HepG2 (cell line): ENCODE measurements at regions not wholly inside any gene's neighbourhood (a gene's known extent, or its start where the extent isn't known, plus 50 kb on each side); places are given as distances from the start of the nearest gene placed in this dataset.

Source experiments
- ATAC-seq: fragments of 200-7000 bp; cut with Tn5 transposase; 3 replicates; pipeline ENCODE4 v1.9.1; 2020; ENCODE audit warnings: mild to moderate bottlenecking, moderate library complexity
- BruUV-seq: library from RNA; stranded (reverse); fragments of 400-500 nt; replicated peaks from 2 replicates; lab custom pipeline; 2021; lab: Mats Ljungman, UMichigan
- CTCF ChIA-PET: fragments of 300-600 bp; formaldehyde crosslinking; extraction: SDS; loops from one replicate; lab custom pipeline; 2021; ENCODE audit warnings: low total read pairs, inconsistent platforms, low intra/inter-chr PET ratio; lab: Yijun Ruan, JAX
- POLR2A ChIA-PET: fragments of 350-600 bp; sonication (Branson Sonifier 250); formaldehyde crosslinking; loops from one replicate; lab custom pipeline; 2020; ENCODE audit warnings: antibody characterized with exemption, inconsistent platforms; lab: Yijun Ruan, JAX
- DNase-seq: peaks from one replicate; pipeline ENCODE4 v3.0.0-alpha.2; 2015; ENCODE audit warnings: low spot score
- FAIRE-seq: peaks from 3 replicates; lab custom pipeline; 2011; peaks lifted over from hg19 to GRCh38; lab: Jason Lieb, UNC
- H2AFZ ChIP-seq: one replicate; pipeline ENCODE4 v1.6.1; 2011; ENCODE audit warnings: low read length, inconsistent platforms
- H3K27ac ChIP-seq: fragments of 300-600 bp; 3 replicates; pipeline ENCODE4 v1.8.0; 2011; ENCODE audit warnings: mixed run types, mild to moderate bottlenecking, mixed read lengths, low read length, inconsistent platforms; ENCODE audit not compliant: insufficient read depth; ENCODE audit errors: extremely low read length
- H3K27me3 ChIP-seq, 2 experiments: fragments of 200-600 bp in 1 of 2; 2 replicates in 1 of 2; 3 replicates in 1 of 2; pipeline versions ENCODE4 v1.6.0 to v1.8.0; 2011; ENCODE audit warnings: low read length in 2 of 2, mild to moderate bottlenecking in 2 of 2, moderate library complexity in 2 of 2, inconsistent platforms in 1 of 2; ENCODE audit not compliant: insufficient read depth in 2 of 2, control insufficient read depth in 1 of 2
- H3K36me3 ChIP-seq, 2 experiments: fragments of 200-600 bp in 1 of 2; replicated peaks in 1 of 2; 2 replicates in 1 of 2; 3 replicates in 1 of 2; pipeline versions ENCODE4 v1.5.1 to v1.8.0; 2011; ENCODE audit warnings: low read length in 2 of 2, inconsistent platforms in 1 of 2; ENCODE audit not compliant: insufficient read depth in 2 of 2, control insufficient read depth in 1 of 2
- H3K4me1 ChIP-seq: 2 replicates; pipeline ENCODE4 v1.5.1; 2012; ENCODE audit warnings: low read length, inconsistent platforms; ENCODE audit not compliant: insufficient read depth
- H3K4me2 ChIP-seq: 2 replicates; pipeline ENCODE4 v1.6.0; 2011; ENCODE audit warnings: low read depth, low read length, inconsistent platforms
- H3K4me3 ChIP-seq, 3 experiments: fragments of 200-600 bp in 1 of 3; sonication (generic), shearing (Covaris generic) in 1 of 3; replicated peaks in 1 of 3; 2 replicates each; pipeline ENCODE4 v1.5.1; 2011 to 2016; ENCODE audit warnings: low read length in 3 of 3, inconsistent platforms in 2 of 3, low read depth in 2 of 3, mild to moderate bottlenecking in 2 of 3, control low read depth in 1 of 3, mixed read lengths in 1 of 3; ENCODE audit not compliant: insufficient read depth in 1 of 3
- H3K79me2 ChIP-seq: one replicate; pipeline ENCODE4 v1.6.1; 2011; ENCODE audit warnings: low read length, inconsistent platforms; ENCODE audit not compliant: insufficient read depth
- H3K9ac ChIP-seq: 2 replicates; pipeline ENCODE4 v1.6.0; 2011; ENCODE audit warnings: mild to moderate bottlenecking, low read depth, low read length, inconsistent platforms; ENCODE audit not compliant: insufficient read depth
- H3K9me3 ChIP-seq: 2 replicates; pipeline ENCODE4 v1.5.1; 2012; ENCODE audit warnings: mild to moderate bottlenecking, low read length
- H4K20me1 ChIP-seq: 2 replicates; pipeline ENCODE4 v1.6.0; 2011; ENCODE audit warnings: inconsistent platforms, mild to moderate bottlenecking, low read length, moderate library complexity; ENCODE audit not compliant: insufficient read depth
- ATF7 ChIP-seq, 2 experiments: fragments of 450-650 bp in 1 of 2; sonication (generic) in 1 of 2; formaldehyde crosslinking in 1 of 2; IDR thresholded peaks; 2 replicates each; pipeline versions ENCODE4 v1.4.0 to v1.6.1; 2016 to 2020; ENCODE audit warnings: antibody characterized with exemption in 1 of 2, mild to moderate bottlenecking in 1 of 2, missing genetic modification reagents in 1 of 2
- CREB1 ChIP-seq, 2 experiments: fragments of 450-650 bp in 1 of 2; IDR thresholded peaks; 2 replicates each; pipeline ENCODE4 v1.6.1; 2016 to 2017; ENCODE audit warnings: control low read depth in 1 of 2, mild to moderate bottlenecking in 1 of 2, missing compliant biosample characterization in 1 of 2, missing genetic modification characterization in 1 of 2
- ZNF101 ChIP-seq: sonication (generic); formaldehyde crosslinking; IDR thresholded peaks from 2 replicates; pipeline ENCODE4 v1.4.0; 2020; ENCODE audit warnings: mild to moderate bottlenecking, low read depth, missing genetic modification reagents, borderline replicate concordance
- ZNF407 ChIP-seq: sonication (generic); formaldehyde crosslinking; IDR thresholded peaks from one replicate; pipeline ENCODE4 v1.5.1; 2020; ENCODE audit warnings: mild to moderate bottlenecking, missing genetic modification reagents; ENCODE audit errors: not compliant biosample characterization
- ZNF550 ChIP-seq: sonication (generic); formaldehyde crosslinking; IDR thresholded peaks from 2 replicates; pipeline ENCODE4 v1.4.0; 2020; ENCODE audit warnings: mild to moderate bottlenecking, missing genetic modification reagents, borderline replicate concordance
- WGBS: methylation state at CpG from one replicate; pipeline ENCODE4 v1.1.6; 2017; ENCODE audit warnings: low lambda C conversion rate; 5-methylcytosine and 5-hydroxymethylcytosine counted together
- in situ Hi-C: cut with HindIII; loops from 2 replicates; pipeline ENCODE4 v1.10.0; 2017; ENCODE audit warnings: low pct_unique_long_range_greater_than_20kb; ENCODE audit not compliant: extremely low pct_ligation_motif_present
- intact Hi-C: fragments of 100-400 bp; cut with micrococcal nuclease; formaldehyde crosslinking; loops from one replicate; pipeline ENCODE4 v1.10.0; 2022; ENCODE audit not compliant: unreplicated experiment

- POLR2A ChIA-PET = no interaction called here
These were observed 162.5 kb downstream of the C3orf38 start for GRCh38 chr3:88312256-88312655.

GRCh38 chr3:88318067-88318466, 168.3 kb downstream of the C3orf38 start:
- Histone ChIP-seq H2AFZ (no peak overlapping the region), H3K9me3 (no peaks in the 10 kb centered on the region), H3K27ac (no peak overlapping the region), H4K20me1 (no peaks in the 10 kb centered on the region), H3K4me3 (no peak overlapping the region), H3K9ac (no peak overlapping the region), H3K79me2 (no peaks in the 10 kb centered on the region), H3K27me3 (no peaks in the 10 kb centered on the region), H3K4me1 (no peaks in the 10 kb centered on the region), H3K36me3 (no peaks in the 10 kb centered on the region), H3K4me2 (no peak overlapping the region)
- ChIA-PET POLR2A (no interaction called here), CTCF (no interaction called here)
- DNase-seq (no peak), ATAC-seq (no peak), FAIRE-seq (no peak)
- TF ChIP-seq ATF7 (IDR thresholded peaks at IDR 0.05) (peak; percentile 78), ATF7 (CRISPR knock-in tag; IDR thresholded peaks at IDR 0.05) (no peak), ZNF407 (CRISPR knock-in tag) (no peak), ZNF101 (CRISPR knock-in tag) (no peak), CREB1 (IDR thresholded peaks at IDR 0.05) (peak; percentile 56), CREB1 (CRISPR knock-in tag; IDR thresholded peaks at IDR 0.05) (no peak)
- intact Hi-C loops = no loop called here
- WGBS = 0% methylated on average over 3 of the region's 3 CpGs
- no TSS peak for BruUV-seq
- in situ Hi-C loops = no loop called here

More at GRCh38 chr3:88312256-88312655, 162.5 kb downstream of the C3orf38 start:
- intact Hi-C loops (no loop called here), in situ Hi-C loops (no loop called here)
- Histone ChIP-seq H3K9me3 (no peaks in the 10 kb centered on the region), H4K20me1 (no peaks in the 10 kb centered on the region), H3K36me3 (no peaks in the 10 kb centered on the region), H2AFZ (no peak overlapping the region), H3K4me3 (no peak overlapping the region), H3K4me2 (no peak overlapping the region), H3K4me1 (no peaks in the 10 kb centered on the region), H3K79me2 (no peaks in the 10 kb centered on the region), H3K27ac (no peak overlapping the region), H3K27me3 (no peaks in the 10 kb centered on the region), H3K9ac (no peak overlapping the region)
- ATAC-seq = no peak
- 4% methylated on average over 2 of the region's 2 CpGs for WGBS
- no peak for DNase-seq
- CTCF ChIA-PET = no interaction called here
- FAIRE-seq = no peak
- no TSS peak for BruUV-seq
- TF ChIP-seq ZNF550 (CRISPR knock-in tag) = no peak
